Hippocampal formation (tissue), 2 donors: ENCODE measurements at regions not wholly inside any gene's neighbourhood (a gene's known extent, or its start where the extent isn't known, plus 50 kb on each side); places are given as distances from the start of the nearest gene placed in this dataset.

Experiments
- DNase-seq, 2 donors: peaks; one replicate each; lab custom pipeline; 2025; lab: John Stamatoyannopoulos, UW

GRCh38 chr3:5069627-5070026, 52.5 kb upstream of the ARL8B start:
- DNase-seq: no peak

- DNase-seq: no peak
These were observed 51.0 kb upstream of the ARL8B start for GRCh38 chr3:5071061-5071460.

- no peak for DNase-seq
These were observed 49.8 kb upstream of the ARL8B start for GRCh38 chr3:5072100-5072816.
